ENCODE measurements at regions not wholly inside any gene's neighbourhood (a gene's known extent, or its start where the extent isn't known, plus 50 kb on each side); places are given as distances from the start of the nearest gene placed in this dataset.

- no peak overlapping the region for H3K4me3 ChIP-seq (ENCODE audit: low read depth, low read length)
- DNase-seq (ENCODE audit: low read depth): no peak
Measured at GRCh38 chr2:120847700-120848321, 112.1 kb downstream of the GLI2 start.

DNA sequence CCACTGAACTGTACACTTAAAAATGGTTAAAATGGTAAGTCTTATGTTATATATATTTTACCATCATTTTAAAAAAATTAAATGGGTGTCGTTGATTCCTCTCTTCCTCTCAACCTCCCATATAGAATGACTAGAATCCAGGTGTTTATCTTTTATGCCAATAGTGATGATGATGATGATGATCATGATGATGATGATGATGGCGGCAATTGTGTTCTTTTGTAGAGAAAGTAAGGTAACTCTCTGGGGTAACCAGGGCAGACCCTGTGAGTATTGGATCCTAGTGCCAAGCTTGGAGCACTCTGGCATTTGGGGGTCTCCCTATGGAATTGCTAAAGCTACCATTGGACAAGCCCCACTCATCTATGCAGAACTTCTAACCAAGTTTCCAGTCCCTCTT is 113.6 kb downstream of the GLI2 start:
- DNase-seq (ENCODE audit: low read depth): no peak
- H3K4me3 ChIP-seq (ENCODE audit: low read depth, low read length): no peak overlapping the region

DNA sequence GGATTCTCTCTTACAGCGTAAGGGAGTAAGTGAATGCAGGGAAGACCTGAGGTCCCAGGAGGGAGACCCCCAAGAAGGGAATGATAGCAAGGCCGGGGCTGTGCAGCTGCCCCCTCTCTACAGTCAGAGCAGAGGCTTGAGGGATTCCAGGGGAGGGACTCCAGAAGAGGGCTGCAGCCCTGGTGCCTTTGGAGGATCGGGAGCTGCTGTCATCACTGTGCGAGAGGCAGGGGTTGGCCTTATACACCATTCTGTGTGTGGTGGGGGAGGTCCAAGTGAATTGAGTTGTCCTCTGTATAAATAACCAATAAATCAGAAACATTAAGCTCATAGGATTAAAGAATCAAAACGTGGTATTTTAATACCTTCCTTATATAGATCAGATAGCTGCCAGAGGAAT is 114.9 kb downstream of the GLI2 start:
- no peak for DNase-seq (ENCODE audit: low read depth)
- no peak overlapping the region for H3K4me3 ChIP-seq (ENCODE audit: low read depth, low read length)

DNA sequence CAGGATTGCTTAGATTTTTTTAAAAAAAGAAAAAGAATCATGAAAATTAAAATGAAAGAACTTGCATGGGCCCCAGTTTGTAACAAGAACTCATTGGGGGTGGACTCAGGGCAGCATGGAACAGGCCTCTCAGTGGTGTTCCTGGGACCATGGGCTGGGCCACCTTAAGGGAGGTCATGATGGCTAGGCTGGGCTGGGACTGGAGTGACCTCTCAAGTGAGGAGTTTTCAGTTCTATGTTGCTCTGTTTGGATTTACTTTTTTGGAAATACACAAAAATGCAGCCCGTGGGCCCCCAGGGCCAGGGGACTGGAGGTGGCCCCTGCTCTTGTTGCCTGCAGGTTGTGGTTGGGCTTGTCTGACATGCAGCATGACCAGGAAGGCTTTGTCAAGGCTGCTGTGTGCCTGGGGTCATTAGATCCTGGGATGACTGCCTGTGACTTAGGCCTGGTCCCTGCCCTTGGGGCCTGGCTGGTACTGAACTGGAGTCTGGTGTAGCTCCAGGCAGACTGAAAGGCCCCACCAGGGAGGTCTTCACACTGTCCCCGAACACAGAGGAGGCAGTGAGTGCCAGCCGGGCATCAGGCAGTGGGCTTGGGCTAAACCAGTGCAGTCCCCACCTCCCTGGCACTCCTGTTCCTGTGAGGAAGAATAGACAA is 115.6 kb downstream of the GLI2 start:
- DNase-seq (ENCODE audit: low read depth): no peak
- H3K4me3 ChIP-seq (ENCODE audit: low read depth, low read length): no peak overlapping the region

DNA sequence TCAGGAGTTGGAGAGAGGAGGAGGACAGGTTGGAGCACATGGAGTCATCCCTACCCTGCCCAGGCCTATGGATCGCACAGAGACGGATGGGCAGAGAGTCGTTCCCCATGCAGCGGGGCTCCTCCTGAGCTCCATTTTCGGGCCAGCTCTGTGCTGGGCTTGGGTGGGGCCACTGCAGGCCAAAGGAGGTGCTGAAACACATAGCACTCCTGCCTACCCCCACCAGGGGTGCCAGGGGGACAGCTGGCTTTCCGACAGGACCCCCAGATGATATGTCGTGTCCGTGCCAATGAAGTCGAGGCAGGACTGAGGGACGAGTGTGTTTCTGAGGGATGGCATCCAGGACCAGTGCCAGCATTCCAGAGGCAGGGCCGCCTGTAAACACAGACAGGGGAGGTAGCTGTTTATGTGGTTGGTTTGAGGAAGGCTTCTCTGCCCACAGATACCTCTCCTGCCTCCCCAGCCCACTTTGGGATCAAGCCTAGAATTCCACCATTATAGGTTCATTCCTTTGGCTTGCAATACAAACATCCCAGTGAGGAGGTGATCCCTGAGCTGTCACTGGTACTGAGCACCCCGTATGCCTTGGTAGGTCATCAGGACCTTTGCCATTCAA is 116.6 kb downstream of the GLI2 start:
- DNase-seq (ENCODE audit: low read depth): no peak
- H3K4me3 ChIP-seq (ENCODE audit: low read depth, low read length): no peak overlapping the region

- no peak overlapping the region for H3K4me3 ChIP-seq (ENCODE audit: low read depth, low read length)
- no peak for DNase-seq (ENCODE audit: low read depth)
Measured at GRCh38 chr2:120853306-120854013, 117.8 kb downstream of the GLI2 start.

GRCh38 chr2:120854014-120854620 is 118.4 kb downstream of the GLI2 start:
- no peak for DNase-seq (ENCODE audit: low read depth)

GRCh38 chr2:120854766-120855530 is 119.3 kb downstream of the GLI2 start:
- no peak for DNase-seq (ENCODE audit: low read depth)
- H3K4me3 ChIP-seq (ENCODE audit: low read depth, low read length): no peak overlapping the region

More at GRCh38 chr2:120854014-120854620, 118.4 kb downstream of the GLI2 start:
- no peak overlapping the region for H3K4me3 ChIP-seq (ENCODE audit: low read depth, low read length)

- DNase-seq (ENCODE audit: low read depth): no peak
Measured at GRCh38 chr2:120855855-120856405, 120.3 kb downstream of the GLI2 start.

DNA sequence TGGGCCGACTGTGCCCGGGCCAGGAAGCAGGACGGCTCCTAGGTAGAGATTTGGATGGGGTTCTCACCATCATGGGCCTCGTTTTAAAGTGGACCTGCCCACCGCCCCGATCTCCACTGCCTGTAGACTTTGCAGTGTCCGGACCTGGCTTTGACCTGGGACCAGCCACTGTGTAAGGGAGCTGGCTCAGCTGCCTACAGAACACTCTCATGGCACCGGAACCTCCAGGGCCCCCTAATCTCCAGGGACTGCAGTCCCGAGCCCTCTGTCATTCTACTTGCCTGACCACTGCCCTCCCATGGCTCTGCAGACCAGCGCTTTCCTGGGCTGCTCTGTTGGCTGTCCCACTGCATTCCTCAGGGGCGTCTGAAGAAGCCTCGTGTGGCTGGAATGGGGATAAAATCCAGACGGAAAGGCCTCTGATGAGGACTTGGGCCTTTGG is 120.8 kb downstream of the GLI2 start:
- no peak for DNase-seq (ENCODE audit: low read depth)
- H3K4me3 ChIP-seq (ENCODE audit: low read depth, low read length): no peak overlapping the region

More at GRCh38 chr2:120855855-120856405, 120.3 kb downstream of the GLI2 start:
- no peak overlapping the region for H3K4me3 ChIP-seq (ENCODE audit: low read depth, low read length)

DNA sequence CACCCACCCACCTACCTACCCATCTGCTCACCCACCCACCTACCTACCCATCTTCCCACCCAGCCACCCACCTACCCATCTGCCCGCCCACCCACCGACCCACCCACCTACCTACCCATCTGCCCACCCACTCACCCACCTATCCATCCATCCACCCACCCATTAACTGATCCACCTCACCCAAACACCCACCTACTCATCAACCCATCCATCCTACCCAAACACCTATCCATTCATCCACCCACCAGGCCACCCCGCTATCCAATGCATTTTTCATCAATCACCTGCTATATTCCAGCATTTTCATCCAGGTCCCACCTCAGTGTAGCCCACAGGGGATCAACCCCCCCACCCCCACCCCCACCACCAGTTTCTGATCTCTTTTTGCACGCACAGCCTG is 121.8 kb downstream of the GLI2 start:
- H3K4me3 ChIP-seq (ENCODE audit: low read depth, low read length): no peak overlapping the region
- no peak for DNase-seq (ENCODE audit: low read depth)

DNA sequence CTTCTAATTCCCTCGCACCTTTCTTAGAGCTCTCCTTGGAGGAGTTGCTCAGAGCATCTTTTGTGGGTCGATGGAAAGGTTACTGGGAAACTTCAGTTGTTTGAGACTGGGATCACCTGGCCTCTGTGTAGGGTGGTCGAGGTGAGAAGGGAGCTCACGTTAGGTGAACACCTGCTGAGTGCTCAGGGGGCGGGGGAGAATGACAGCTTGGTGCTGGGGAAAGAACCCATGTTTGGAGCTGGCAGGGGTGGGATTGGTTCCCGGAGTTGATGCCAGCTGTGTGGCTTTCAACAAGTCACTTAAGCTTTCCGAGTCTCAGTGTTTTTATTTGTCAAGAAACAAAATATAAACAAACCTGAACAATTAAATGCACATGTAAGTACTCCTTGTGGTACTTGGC is 122.3 kb downstream of the GLI2 start:
- H3K4me3 ChIP-seq (ENCODE audit: low read depth, low read length): no peak overlapping the region
- DNase-seq (ENCODE audit: low read depth): no peak

- no peak overlapping the region for H3K4me3 ChIP-seq (ENCODE audit: low read depth, low read length)
- no peak for DNase-seq (ENCODE audit: low read depth)
Measured at GRCh38 chr2:120858361-120859106, 122.9 kb downstream of the GLI2 start.

DNA sequence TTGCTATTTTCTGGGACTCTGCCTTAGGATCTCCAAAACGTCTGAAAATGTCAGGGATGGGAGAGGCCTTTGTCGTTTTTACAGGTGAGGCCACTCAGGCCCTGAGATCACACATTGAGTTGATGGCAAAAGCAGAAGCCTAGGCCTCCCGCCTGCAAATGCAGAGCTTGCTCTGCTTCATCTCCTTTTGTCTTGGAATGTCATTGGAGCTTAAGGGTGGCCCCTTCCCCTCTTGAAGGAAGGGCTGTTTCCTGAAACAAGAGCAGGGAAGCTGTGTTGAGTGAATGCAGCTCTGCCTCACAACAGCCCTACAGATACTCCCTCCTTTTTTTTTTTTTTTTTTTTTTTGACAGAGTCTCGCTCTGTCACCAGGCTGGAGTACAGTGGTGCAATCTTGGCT is 123.5 kb downstream of the GLI2 start:
- no peak for DNase-seq (ENCODE audit: low read depth)
- H3K4me3 ChIP-seq (ENCODE audit: low read depth, low read length): no peak overlapping the region

DNA sequence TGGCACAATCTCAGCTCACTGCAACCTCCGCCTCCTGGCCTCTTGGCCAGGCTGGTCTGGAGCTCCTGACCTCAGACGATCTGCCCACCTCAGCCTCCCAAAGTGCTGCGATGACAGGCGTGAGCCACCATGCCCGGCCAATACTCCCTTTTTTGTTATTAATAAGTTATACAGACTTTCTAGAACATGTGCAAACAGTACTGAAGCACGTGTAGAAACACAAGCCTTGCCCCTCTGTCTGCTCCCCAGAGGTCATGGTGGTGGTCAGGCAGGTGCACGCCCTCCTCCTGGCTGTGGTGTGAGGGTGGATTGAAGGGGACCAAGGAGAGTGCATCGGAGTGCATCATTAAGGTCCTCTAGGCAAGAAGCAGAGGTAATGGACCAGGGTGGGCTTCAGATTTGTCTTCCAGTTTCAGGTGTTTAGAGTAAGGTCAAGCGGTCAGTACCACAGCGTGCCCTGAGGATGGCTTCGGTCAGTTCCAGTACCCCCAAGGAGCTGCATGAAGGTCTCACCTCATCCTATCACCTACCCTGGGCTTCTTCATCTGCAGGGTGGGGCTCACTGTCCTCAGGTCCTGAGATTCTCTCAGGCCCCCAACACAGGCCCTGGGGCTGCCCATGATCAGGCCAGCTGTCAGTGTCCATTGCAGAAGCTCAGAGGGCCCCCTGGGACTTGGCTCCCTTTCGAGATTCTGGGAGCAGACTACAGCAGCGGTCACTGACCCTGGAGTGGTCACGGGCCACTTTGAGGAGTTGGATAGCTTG is 124.3 kb downstream of the GLI2 start:
- no peak overlapping the region for H3K4me3 ChIP-seq (ENCODE audit: low read depth, low read length)
- DNase-seq (ENCODE audit: low read depth): no peak

- DNase-seq (ENCODE audit: low read depth): no peak
- no peak overlapping the region for H3K4me3 ChIP-seq (ENCODE audit: low read depth, low read length)
Measured at GRCh38 chr2:120860579-120860922, 124.9 kb downstream of the GLI2 start.

- DNase-seq (ENCODE audit: low read depth): no peak
- H3K4me3 ChIP-seq (ENCODE audit: low read depth, low read length): no peak overlapping the region
Measured at GRCh38 chr2:120861191-120861575, 125.5 kb downstream of the GLI2 start.

All from skeletal muscle cell (primary cell).